HepG2 (cell line): ENCODE measurements at regions not wholly inside any gene's neighbourhood (a gene's known extent, or its start where the extent isn't known, plus 50 kb on each side); places are given as distances from the start of the nearest gene placed in this dataset.

Source experiments
- ATAC-seq: fragments of 200-7000 bp; cut with Tn5 transposase; 3 replicates; pipeline ENCODE4 v1.9.1; 2020; ENCODE audit warnings: mild to moderate bottlenecking, moderate library complexity
- BruUV-seq: library from RNA; stranded (reverse); fragments of 400-500 nt; replicated peaks from 2 replicates; lab custom pipeline; 2021; lab: Mats Ljungman, UMichigan
- CTCF ChIA-PET: fragments of 300-600 bp; formaldehyde crosslinking; extraction: SDS; loops from one replicate; lab custom pipeline; 2021; ENCODE audit warnings: low total read pairs, inconsistent platforms, low intra/inter-chr PET ratio; lab: Yijun Ruan, JAX
- POLR2A ChIA-PET: fragments of 350-600 bp; sonication (Branson Sonifier 250); formaldehyde crosslinking; loops from one replicate; lab custom pipeline; 2020; ENCODE audit warnings: antibody characterized with exemption, inconsistent platforms; lab: Yijun Ruan, JAX
- DNase-seq: peaks from one replicate; pipeline ENCODE4 v3.0.0-alpha.2; 2015; ENCODE audit warnings: low spot score
- FAIRE-seq: peaks from 3 replicates; lab custom pipeline; 2011; peaks lifted over from hg19 to GRCh38; lab: Jason Lieb, UNC
- H2AFZ ChIP-seq: one replicate; pipeline ENCODE4 v1.6.1; 2011; ENCODE audit warnings: low read length, inconsistent platforms
- H3K27ac ChIP-seq: fragments of 300-600 bp; 3 replicates; pipeline ENCODE4 v1.8.0; 2011; ENCODE audit warnings: mixed run types, mild to moderate bottlenecking, mixed read lengths, low read length, inconsistent platforms; ENCODE audit not compliant: insufficient read depth; ENCODE audit errors: extremely low read length
- H3K27me3 ChIP-seq, 2 experiments: fragments of 200-600 bp in 1 of 2; 2 replicates in 1 of 2; 3 replicates in 1 of 2; pipeline versions ENCODE4 v1.6.0 to v1.8.0; 2011; ENCODE audit warnings: low read length in 2 of 2, mild to moderate bottlenecking in 2 of 2, moderate library complexity in 2 of 2, inconsistent platforms in 1 of 2; ENCODE audit not compliant: insufficient read depth in 2 of 2, control insufficient read depth in 1 of 2
- H3K36me3 ChIP-seq, 2 experiments: fragments of 200-600 bp in 1 of 2; replicated peaks in 1 of 2; 2 replicates in 1 of 2; 3 replicates in 1 of 2; pipeline versions ENCODE4 v1.5.1 to v1.8.0; 2011; ENCODE audit warnings: low read length in 2 of 2, inconsistent platforms in 1 of 2; ENCODE audit not compliant: insufficient read depth in 2 of 2, control insufficient read depth in 1 of 2
- H3K4me1 ChIP-seq: 2 replicates; pipeline ENCODE4 v1.5.1; 2012; ENCODE audit warnings: low read length, inconsistent platforms; ENCODE audit not compliant: insufficient read depth
- H3K4me2 ChIP-seq: 2 replicates; pipeline ENCODE4 v1.6.0; 2011; ENCODE audit warnings: low read depth, low read length, inconsistent platforms
- H3K4me3 ChIP-seq, 3 experiments: fragments of 200-600 bp in 1 of 3; sonication (generic), shearing (Covaris generic) in 1 of 3; replicated peaks in 1 of 3; 2 replicates each; pipeline ENCODE4 v1.5.1; 2011 to 2016; ENCODE audit warnings: low read length in 3 of 3, inconsistent platforms in 2 of 3, low read depth in 2 of 3, mild to moderate bottlenecking in 2 of 3, control low read depth in 1 of 3, mixed read lengths in 1 of 3; ENCODE audit not compliant: insufficient read depth in 1 of 3
- H3K79me2 ChIP-seq: one replicate; pipeline ENCODE4 v1.6.1; 2011; ENCODE audit warnings: low read length, inconsistent platforms; ENCODE audit not compliant: insufficient read depth
- H3K9ac ChIP-seq: 2 replicates; pipeline ENCODE4 v1.6.0; 2011; ENCODE audit warnings: mild to moderate bottlenecking, low read depth, low read length, inconsistent platforms; ENCODE audit not compliant: insufficient read depth
- H3K9me3 ChIP-seq: 2 replicates; pipeline ENCODE4 v1.5.1; 2012; ENCODE audit warnings: mild to moderate bottlenecking, low read length
- H4K20me1 ChIP-seq: 2 replicates; pipeline ENCODE4 v1.6.0; 2011; ENCODE audit warnings: inconsistent platforms, mild to moderate bottlenecking, low read length, moderate library complexity; ENCODE audit not compliant: insufficient read depth
- HNF4G ChIP-seq, 2 experiments: sonication (generic) in 1 of 2; formaldehyde crosslinking in 1 of 2; IDR thresholded peaks; 2 replicates each; pipeline versions ENCODE4 v1.4.0 to v1.6.1; 2011 to 2020; ENCODE audit warnings: borderline replicate concordance in 2 of 2, low read depth in 2 of 2, mild to moderate bottlenecking in 2 of 2, low read length in 1 of 2, missing genetic modification reagents in 1 of 2, moderate library complexity in 1 of 2
- HOXA3 ChIP-seq: sonication (generic); formaldehyde crosslinking; IDR thresholded peaks from 2 replicates; pipeline ENCODE4 v1.5.0; 2020; ENCODE audit warnings: missing genetic modification reagents
- MNT ChIP-seq: fragments of 450-650 bp; IDR thresholded peaks from 2 replicates; pipeline ENCODE4 v1.6.1; 2016
- SP5 ChIP-seq: IDR thresholded peaks from 2 replicates; pipeline ENCODE4 v1.6.1; 2016; ENCODE audit warnings: low read depth, borderline replicate concordance
- TBP ChIP-seq: sonication (generic); formaldehyde crosslinking; IDR thresholded peaks from 2 replicates; pipeline ENCODE4 v1.5.0; 2020; ENCODE audit warnings: missing genetic modification reagents
- U2AF2 ChIP-seq: fragments of 200-400 bp; formaldehyde crosslinking; IDR thresholded peaks from 2 replicates; pipeline ENCODE4 v1.6.1; 2017; ENCODE audit warnings: low read depth, mild to moderate bottlenecking, low read length
- ZNF264 ChIP-seq: sonication (generic); formaldehyde crosslinking; IDR thresholded peaks from 2 replicates; pipeline ENCODE4 v1.4.0; 2020; ENCODE audit warnings: missing genetic modification reagents
- ZNF556 ChIP-seq: sonication (generic); formaldehyde crosslinking; IDR thresholded peaks from 2 replicates; pipeline ENCODE4 v1.4.0; 2020; ENCODE audit warnings: mild to moderate bottlenecking, missing genetic modification reagents, borderline replicate concordance
- ZXDC ChIP-seq: sonication (generic); formaldehyde crosslinking; IDR thresholded peaks from 2 replicates; pipeline ENCODE4 v1.5.0; 2020; ENCODE audit warnings: mild to moderate bottlenecking, missing genetic modification reagents
- WGBS: methylation state at CpG from one replicate; pipeline ENCODE4 v1.1.6; 2017; ENCODE audit warnings: low lambda C conversion rate; 5-methylcytosine and 5-hydroxymethylcytosine counted together
- in situ Hi-C: cut with HindIII; loops from 2 replicates; pipeline ENCODE4 v1.10.0; 2017; ENCODE audit warnings: low pct_unique_long_range_greater_than_20kb; ENCODE audit not compliant: extremely low pct_ligation_motif_present
- intact Hi-C: fragments of 100-400 bp; cut with micrococcal nuclease; formaldehyde crosslinking; loops from one replicate; pipeline ENCODE4 v1.10.0; 2022; ENCODE audit not compliant: unreplicated experiment
- TF ChIP-seq, protein P1 (sequence below): sonication (generic); formaldehyde crosslinking; IDR thresholded peaks from 2 replicates; pipeline ENCODE4 v1.4.0; 2020; ENCODE audit warnings: missing genetic modification reagents
- TF ChIP-seq, protein P2 (sequence below): IDR thresholded peaks from 2 replicates; pipeline ENCODE4 v1.6.1; 2012; ENCODE audit warnings: inconsistent platforms
- TF ChIP-seq, protein P3 (sequence below): sonication (generic); formaldehyde crosslinking; IDR thresholded peaks from 2 replicates; pipeline ENCODE4 v1.5.1; 2020; ENCODE audit warnings: mild to moderate bottlenecking, missing genetic modification reagents, moderate library complexity

DNA sequence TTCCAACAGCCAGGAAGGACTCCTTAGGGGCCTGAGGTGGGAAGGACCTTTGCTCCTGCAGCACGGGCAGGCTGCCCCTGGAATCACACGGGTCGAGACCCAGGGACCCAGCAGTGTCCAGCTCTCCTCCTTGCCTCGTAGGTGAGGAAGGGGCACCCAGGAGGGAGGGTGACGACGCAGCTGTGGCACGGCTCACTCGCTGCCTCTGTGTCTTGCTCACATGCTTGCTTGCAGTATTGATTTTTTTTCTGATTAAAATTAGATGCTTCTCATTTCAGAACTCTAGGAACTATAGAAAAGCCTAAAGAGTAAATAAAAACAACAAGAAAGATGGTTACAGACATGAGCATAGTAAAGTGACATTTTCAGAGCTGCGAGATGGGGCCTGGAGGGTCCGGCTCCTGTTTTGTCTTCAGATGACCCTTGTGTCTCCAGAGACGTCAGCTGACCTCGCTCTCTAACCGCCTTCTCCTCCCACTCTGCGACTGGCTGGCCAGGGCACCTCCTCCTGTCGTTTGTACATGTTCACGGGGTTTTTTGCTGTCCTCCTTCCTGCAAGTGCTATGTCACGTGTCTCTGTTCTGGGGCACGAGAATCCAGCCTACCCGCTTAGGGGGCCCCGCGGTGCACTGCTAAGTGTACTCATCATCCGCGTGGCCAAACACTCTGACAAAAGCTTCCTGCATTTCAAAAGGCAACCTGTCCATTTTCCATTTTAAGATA lies 65.7 kb upstream of the ZNF236 start:
- ChIA-PET POLR2A (no interaction called here), CTCF (no interaction called here)
- Histone ChIP-seq H3K36me3 (no peaks in the 10 kb centered on the region), H3K27me3 (no peaks in the 10 kb centered on the region), H3K79me2 (no peaks in the 10 kb centered on the region), H2AFZ (no peak overlapping the region), H3K4me3 (peak overlapping the region in 1 of 3 experiments; percentile 43; a peak in 2 of 6 replicates), H3K27ac (no peak overlapping the region), H3K4me1 (peaks cover 55% of the 10 kb centered on the region), H3K9me3 (no peaks in the 10 kb centered on the region), H3K4me2 (peak overlapping the region; percentile 62), H4K20me1 (no peaks in the 10 kb centered on the region), H3K9ac (no peak overlapping the region)
- BruUV-seq: no TSS peak
- in situ Hi-C loops: no loop called here
- ATAC-seq: peak; percentile 37; the same call in 2 of the 3 replicates
- intact Hi-C loops: no loop called here
- no peak for FAIRE-seq
- DNase-seq: peak; percentile 9
- WGBS: 31% methylated on average over 22 of the region's 23 CpGs
- TF ChIP-seq MNT (peak; percentile 45), ZNF556 (CRISPR knock-in tag) (no peak), HOXA3 (peak; percentile 39; the same call in 1 of the 2 replicates), ZNF264 (CRISPR knock-in tag) (no peak), ZXDC (CRISPR knock-in tag) (no peak), TBP (CRISPR knock-in tag) (no peak), SP5 (CRISPR knock-in tag) (0 out of 2 replicates have a peak, but pooled peaks have one; percentile 14), U2AF2 (no peak), HNF4G (IDR thresholded peaks at IDR 0.05; ENCODE audit: borderline replicate concordance, low read depth, low read length) (no peak), HNF4G (CRISPR knock-in tag; IDR thresholded peaks at IDR 0.05; ENCODE audit: borderline replicate concordance, low read depth) (no peak)
- TF ChIP-seq, protein P1, sequence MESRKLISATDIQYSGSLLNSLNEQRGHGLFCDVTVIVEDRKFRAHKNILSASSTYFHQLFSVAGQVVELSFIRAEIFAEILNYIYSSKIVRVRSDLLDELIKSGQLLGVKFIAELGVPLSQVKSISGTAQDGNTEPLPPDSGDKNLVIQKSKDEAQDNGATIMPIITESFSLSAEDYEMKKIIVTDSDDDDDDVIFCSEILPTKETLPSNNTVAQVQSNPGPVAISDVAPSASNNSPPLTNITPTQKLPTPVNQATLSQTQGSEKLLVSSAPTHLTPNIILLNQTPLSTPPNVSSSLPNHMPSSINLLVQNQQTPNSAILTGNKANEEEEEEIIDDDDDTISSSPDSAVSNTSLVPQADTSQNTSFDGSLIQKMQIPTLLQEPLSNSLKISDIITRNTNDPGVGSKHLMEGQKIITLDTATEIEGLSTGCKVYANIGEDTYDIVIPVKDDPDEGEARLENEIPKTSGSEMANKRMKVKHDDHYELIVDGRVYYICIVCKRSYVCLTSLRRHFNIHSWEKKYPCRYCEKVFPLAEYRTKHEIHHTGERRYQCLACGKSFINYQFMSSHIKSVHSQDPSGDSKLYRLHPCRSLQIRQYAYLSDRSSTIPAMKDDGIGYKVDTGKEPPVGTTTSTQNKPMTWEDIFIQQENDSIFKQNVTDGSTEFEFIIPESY: 0 out of 2 replicates have a peak, but pooled peaks have one; percentile 9
- TF ChIP-seq, protein P2, sequence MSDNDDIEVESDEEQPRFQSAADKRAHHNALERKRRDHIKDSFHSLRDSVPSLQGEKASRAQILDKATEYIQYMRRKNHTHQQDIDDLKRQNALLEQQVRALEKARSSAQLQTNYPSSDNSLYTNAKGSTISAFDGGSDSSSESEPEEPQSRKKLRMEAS: 0 out of 2 replicates have a peak, but pooled peaks have one; percentile 35
- TF ChIP-seq, protein P3, sequence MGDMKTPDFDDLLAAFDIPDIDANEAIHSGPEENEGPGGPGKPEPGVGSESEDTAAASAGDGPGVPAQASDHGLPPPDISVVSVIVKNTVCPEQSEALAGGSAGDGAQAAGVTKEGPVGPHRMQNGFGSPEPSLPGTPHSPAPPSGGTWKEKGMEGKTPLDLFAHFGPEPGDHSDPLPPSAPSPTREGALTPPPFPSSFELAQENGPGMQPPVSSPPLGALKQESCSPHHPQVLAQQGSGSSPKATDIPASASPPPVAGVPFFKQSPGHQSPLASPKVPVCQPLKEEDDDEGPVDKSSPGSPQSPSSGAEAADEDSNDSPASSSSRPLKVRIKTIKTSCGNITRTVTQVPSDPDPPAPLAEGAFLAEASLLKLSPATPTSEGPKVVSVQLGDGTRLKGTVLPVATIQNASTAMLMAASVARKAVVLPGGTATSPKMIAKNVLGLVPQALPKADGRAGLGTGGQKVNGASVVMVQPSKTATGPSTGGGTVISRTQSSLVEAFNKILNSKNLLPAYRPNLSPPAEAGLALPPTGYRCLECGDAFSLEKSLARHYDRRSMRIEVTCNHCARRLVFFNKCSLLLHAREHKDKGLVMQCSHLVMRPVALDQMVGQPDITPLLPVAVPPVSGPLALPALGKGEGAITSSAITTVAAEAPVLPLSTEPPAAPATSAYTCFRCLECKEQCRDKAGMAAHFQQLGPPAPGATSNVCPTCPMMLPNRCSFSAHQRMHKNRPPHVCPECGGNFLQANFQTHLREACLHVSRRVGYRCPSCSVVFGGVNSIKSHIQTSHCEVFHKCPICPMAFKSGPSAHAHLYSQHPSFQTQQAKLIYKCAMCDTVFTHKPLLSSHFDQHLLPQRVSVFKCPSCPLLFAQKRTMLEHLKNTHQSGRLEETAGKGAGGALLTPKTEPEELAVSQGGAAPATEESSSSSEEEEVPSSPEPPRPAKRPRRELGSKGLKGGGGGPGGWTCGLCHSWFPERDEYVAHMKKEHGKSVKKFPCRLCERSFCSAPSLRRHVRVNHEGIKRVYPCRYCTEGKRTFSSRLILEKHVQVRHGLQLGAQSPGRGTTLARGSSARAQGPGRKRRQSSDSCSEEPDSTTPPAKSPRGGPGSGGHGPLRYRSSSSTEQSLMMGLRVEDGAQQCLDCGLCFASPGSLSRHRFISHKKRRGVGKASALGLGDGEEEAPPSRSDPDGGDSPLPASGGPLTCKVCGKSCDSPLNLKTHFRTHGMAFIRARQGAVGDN (CRISPR knock-in tag): peak; percentile 53
